Lower leg skin (tissue), 4 donors: ENCODE measurements at regions not wholly inside any gene's neighbourhood (a gene's known extent, or its start where the extent isn't known, plus 50 kb on each side); places are given as distances from the start of the nearest gene placed in this dataset.
A peak's percentile ranks its signal among the peaks of the same experiment; 100 is the strongest.

Experiments used
- DNase-seq, 2 donors: peaks; one replicate each; pipeline ENCODE4 v3.0.0-alpha.2; 2019; ENCODE audit warnings: low spot score in 2 of 2
- H3K4me3 ChIP-seq: fragments of 200-600 bp; sonication (generic); 2 replicates; pipeline ENCODE4 v1.5.1; 2017; ENCODE audit warnings: mild to moderate bottlenecking, low read depth; ENCODE audit not compliant: poor library complexity, severe bottlenecking
- CTCF ChIP-seq, 3 donors: fragments of 450-650 bp; IDR thresholded peaks; one replicate each; pipeline ENCODE4 v1.5.1; 2016; ENCODE audit warnings: antibody characterized with exemption in 3 of 3, mild to moderate bottlenecking in 3 of 3, moderate library complexity in 2 of 3
- POLR2A ChIP-seq, 2 donors: fragments of 450-650 bp; IDR thresholded peaks; one replicate each; pipeline ENCODE4 v1.6.1; 2016 to 2017; ENCODE audit warnings: antibody characterized with exemption in 2 of 2, mild to moderate bottlenecking in 1 of 2, moderate library complexity in 1 of 2
- WGBS, 2 donors: methylation state at CpG; one replicate each; pipeline ENCODE4 v1.1.5; 2018; 5-methylcytosine and 5-hydroxymethylcytosine counted together
- intact Hi-C: fragments of 100-400 bp; cut with DNase I; formaldehyde crosslinking; loops from one replicate; pipeline ENCODE4 v1.15.0; 2023; ENCODE audit warnings: low total_unique reads

- H3K4me3 ChIP-seq, result no peak overlapping the region
- no peak for TF ChIP-seq POLR2A (IDR thresholded peaks at IDR 0.05)
- no peak for TF ChIP-seq CTCF (IDR thresholded peaks at IDR 0.05)
- 88 to 94% methylated on average over 1 of the region's 1 CpG for WGBS, 2 donors
- no peak for DNase-seq
- intact Hi-C loops, result no loop called here
Measured at GRCh38 chr5:87912419-87912818, 356.2 kb downstream of the TMEM161B start.

- no peak for TF ChIP-seq CTCF (IDR thresholded peaks at IDR 0.05)
- TF ChIP-seq POLR2A (IDR thresholded peaks at IDR 0.05), result no peak
- 70 to 80% methylated on average over 2 of the region's 2 CpGs for WGBS, 2 donors
- H3K4me3 ChIP-seq, result no peak overlapping the region
- DNase-seq, result no peak
- intact Hi-C loops, result no loop called here
Measured at GRCh38 chr5:87909382-87909781, 359.3 kb downstream of the TMEM161B start.

GRCh38 chr5:87906962-87907361 lies 361.7 kb downstream of the TMEM161B start:
- TF ChIP-seq POLR2A (IDR thresholded peaks at IDR 0.05) (no peak), CTCF (IDR thresholded peaks at IDR 0.05) (no peak)
- no peak overlapping the region for H3K4me3 ChIP-seq
- intact Hi-C loops, result no loop called here
- DNase-seq, result no peak

- no peak for DNase-seq
- no peak overlapping the region for H3K4me3 ChIP-seq
- 58 to 63% methylated on average over 2 of the region's 2 CpGs for WGBS, 2 donors
- intact Hi-C loops, result no loop called here
- TF ChIP-seq POLR2A (IDR thresholded peaks at IDR 0.05) (no peak), CTCF (IDR thresholded peaks at IDR 0.05) (no peak)
Measured at GRCh38 chr5:87900419-87900818, 368.2 kb downstream of the TMEM161B start.

GRCh38 chr5:87899721-87900131 lies 368.9 kb downstream of the TMEM161B start:
- 24% methylated on average over 3 of the region's 3 CpGs for WGBS, 2 donors
- no peak for TF ChIP-seq CTCF (IDR thresholded peaks at IDR 0.05)
- DNase-seq, result peak in 1 of 2 donors; percentile 66
- H3K4me3 ChIP-seq, result no peak overlapping the region
- intact Hi-C loops, result no loop called here

GRCh38 chr5:87899208-87899661 lies 369.4 kb downstream of the TMEM161B start:
- WGBS, 2 donors, result 43 to 44% methylated on average over 4 of the region's 4 CpGs
- intact Hi-C loops, result no loop called here
- peak in 1 of 2 donors; percentile 39 for DNase-seq
- no peak overlapping the region for H3K4me3 ChIP-seq
- TF ChIP-seq POLR2A (IDR thresholded peaks at IDR 0.05), result no peak
- TF ChIP-seq CTCF (IDR thresholded peaks at IDR 0.05), result no peak
